Posterior cingulate gyrus (tissue), 11 donors: ENCODE measurements at regions not wholly inside any gene's neighbourhood (a gene's known extent, or its start where the extent isn't known, plus 50 kb on each side); places are given as distances from the start of the nearest gene placed in this dataset.

Experiments used
- DNase-seq, 10 donors: peaks; one replicate each; pipeline versions ENCODE4 v3.0.0 to v3.0.0-alpha.2; 2020 to 2021; ENCODE audit warnings: mixed read lengths in 3 of 10
- intact Hi-C: fragments of 100-400 bp; cut with DNase I; formaldehyde crosslinking; loops from one replicate; pipeline ENCODE4 v1.15.1; 2023

DNA sequence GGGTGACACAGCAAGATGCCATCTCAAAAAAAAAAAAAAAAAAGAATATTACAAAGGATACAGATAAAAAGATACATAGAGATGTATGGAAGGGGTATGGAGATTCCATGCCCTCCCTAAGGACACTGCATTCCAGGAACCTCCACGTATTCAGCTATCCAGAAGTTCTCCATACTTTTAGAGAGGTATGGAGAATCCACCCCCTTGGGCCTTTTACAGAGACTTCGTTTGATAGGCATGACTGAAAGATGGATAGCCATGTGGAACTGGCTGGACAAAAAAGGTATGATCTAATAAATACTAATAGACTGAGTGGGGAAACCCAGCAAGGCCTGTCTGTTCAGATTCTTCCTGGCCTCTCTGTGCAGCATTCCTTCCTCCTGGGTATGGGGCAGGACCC is 56.6 kb upstream of the DMRT1 start:
- intact Hi-C loops: no loop called here
- DNase-seq: no peak

DNA sequence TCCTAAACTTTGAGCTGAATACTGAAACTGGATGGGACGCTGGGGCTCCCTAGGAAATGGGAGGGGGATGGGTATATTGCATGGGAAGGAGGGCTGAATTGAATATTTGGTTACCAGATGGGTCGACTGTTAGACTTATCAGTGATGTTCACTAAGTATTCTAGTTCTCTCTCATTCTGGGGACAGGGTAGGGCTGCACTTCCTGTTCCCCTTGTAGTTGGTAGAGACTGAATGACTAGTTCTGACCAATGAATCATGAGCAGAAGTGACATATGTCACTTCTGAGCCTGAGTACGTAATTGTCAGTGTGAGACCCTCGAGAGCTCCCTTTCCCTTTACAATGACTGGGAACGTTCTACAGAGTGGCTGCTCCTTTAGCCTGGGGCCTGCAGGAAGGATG is 55.5 kb upstream of the DMRT1 start:
- DNase-seq: no peak
- intact Hi-C loops: no loop called here

DNA sequence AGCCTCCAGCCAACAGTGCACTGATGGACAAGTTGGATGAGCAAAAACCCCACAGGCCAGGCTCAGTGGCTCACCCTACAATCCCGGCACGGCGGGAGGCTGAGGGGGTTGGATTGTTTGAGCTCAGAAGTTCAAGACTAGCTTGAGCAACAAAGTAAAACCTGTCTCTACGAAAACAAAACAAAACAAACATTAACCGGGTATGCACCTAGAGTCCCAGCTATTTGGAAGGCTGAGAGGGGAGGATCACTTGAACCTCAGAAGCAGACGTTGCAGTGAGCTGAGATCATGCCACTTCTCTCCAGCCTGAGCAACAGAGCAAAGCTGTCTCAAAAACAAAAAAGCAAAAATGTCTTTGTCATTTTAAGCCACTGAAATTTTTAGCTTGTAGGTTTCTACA is 55.1 kb upstream of the DMRT1 start:
- intact Hi-C loops: no loop called here
- DNase-seq: no peak

DNA sequence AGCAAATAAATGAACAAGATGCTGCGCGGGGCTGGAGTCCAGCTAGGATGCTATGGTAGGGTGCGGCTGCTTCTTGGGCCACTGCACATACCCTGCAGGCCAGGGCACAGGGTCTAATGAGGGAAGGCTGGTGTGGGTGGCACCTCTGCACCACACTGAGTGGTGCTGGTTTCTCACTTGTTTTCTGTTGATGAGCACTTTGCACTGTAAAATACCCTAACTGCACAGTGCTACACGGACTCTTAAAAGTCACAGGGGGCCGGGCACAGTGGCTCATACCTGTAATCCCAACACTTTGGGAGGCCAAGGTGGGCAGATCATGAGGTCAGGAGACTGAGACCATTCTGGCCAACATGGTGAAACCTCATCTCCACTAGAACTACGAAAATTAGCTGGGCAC is 52.7 kb upstream of the DMRT1 start:
- intact Hi-C loops: no loop called here
- no peak for DNase-seq
